ENCODE measurements at regions not wholly inside any gene's neighbourhood (a gene's known extent, or its start where the extent isn't known, plus 50 kb on each side); places are given as distances from the start of the nearest gene placed in this dataset.

DNA sequence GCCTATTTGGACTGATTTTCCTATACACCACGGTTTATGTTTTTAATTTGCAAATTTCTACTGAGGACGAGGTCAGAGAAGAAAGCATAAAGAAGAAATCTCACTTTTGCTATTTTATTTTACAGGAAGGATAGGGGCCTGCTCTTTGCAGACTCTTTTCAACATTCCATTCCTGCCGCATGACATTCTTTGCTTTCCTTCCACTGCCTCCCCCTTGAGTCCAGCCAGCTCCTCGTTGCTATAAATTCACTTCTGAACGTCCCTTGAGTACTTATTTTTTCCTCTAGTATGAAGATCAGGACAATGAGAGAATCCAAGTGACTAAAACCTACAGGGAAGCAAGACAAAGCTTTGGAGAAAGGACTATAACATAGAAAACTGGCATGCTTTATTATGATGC lies 53.4 kb upstream of the PTGFR start:
- TF ChIP-seq, protein P1, sequence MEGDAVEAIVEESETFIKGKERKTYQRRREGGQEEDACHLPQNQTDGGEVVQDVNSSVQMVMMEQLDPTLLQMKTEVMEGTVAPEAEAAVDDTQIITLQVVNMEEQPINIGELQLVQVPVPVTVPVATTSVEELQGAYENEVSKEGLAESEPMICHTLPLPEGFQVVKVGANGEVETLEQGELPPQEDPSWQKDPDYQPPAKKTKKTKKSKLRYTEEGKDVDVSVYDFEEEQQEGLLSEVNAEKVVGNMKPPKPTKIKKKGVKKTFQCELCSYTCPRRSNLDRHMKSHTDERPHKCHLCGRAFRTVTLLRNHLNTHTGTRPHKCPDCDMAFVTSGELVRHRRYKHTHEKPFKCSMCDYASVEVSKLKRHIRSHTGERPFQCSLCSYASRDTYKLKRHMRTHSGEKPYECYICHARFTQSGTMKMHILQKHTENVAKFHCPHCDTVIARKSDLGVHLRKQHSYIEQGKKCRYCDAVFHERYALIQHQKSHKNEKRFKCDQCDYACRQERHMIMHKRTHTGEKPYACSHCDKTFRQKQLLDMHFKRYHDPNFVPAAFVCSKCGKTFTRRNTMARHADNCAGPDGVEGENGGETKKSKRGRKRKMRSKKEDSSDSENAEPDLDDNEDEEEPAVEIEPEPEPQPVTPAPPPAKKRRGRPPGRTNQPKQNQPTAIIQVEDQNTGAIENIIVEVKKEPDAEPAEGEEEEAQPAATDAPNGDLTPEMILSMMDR (conservative IDR thresholded peaks at IDR 0.05) = no peak
- no peak for TF ChIP-seq EZH2 (IDR thresholded peaks at IDR 0.05; ENCODE audit: low read depth)

All from PC-9 (cell line).